GM23338 (cell line): ENCODE measurements at regions not wholly inside any gene's neighbourhood (a gene's known extent, or its start where the extent isn't known, plus 50 kb on each side); places are given as distances from the start of the nearest gene placed in this dataset.

Experiments
- ATAC-seq: fragments of 200-7000 bp; cut with Tn5 transposase; 3 replicates; pipeline ENCODE4 v1.9.1; 2020
- DNase-seq: peaks from one replicate; pipeline ENCODE4 v3.0.0-alpha.2; 2015; ENCODE audit warnings: low spot score
- H2AFZ ChIP-seq: fragments of 200-600 bp; sonication (generic); 2 replicates; pipeline ENCODE4 v1.8.0; 2016; ENCODE audit warnings: antibody characterized with exemption, mild to moderate bottlenecking, moderate library complexity
- H3F3A ChIP-seq: fragments of 200-600 bp; sonication (generic); replicated peaks from 2 replicates; pipeline ENCODE4 v1.8.0; 2017; ENCODE audit warnings: antibody characterized with exemption, mixed run types, low read depth
- H3K27ac ChIP-seq: fragments of 200-600 bp; sonication (generic); 2 replicates; pipeline ENCODE4 v1.6.1; 2016; ENCODE audit warnings: low read depth
- H3K27me3 ChIP-seq: fragments of 200-600 bp; sonication (generic); 2 replicates; pipeline ENCODE4 v1.8.0; 2016; ENCODE audit warnings: mild to moderate bottlenecking, mixed run types, moderate library complexity; ENCODE audit not compliant: insufficient read depth
- H3K36me3 ChIP-seq: fragments of 200-600 bp; sonication (generic); 2 replicates; pipeline ENCODE4 v1.8.0; 2016; ENCODE audit warnings: mild to moderate bottlenecking; ENCODE audit not compliant: insufficient read depth
- H3K4me1 ChIP-seq: fragments of 200-600 bp; sonication (generic); 2 replicates; pipeline ENCODE4 v1.8.0; 2016; ENCODE audit warnings: mild to moderate bottlenecking, moderate library complexity; ENCODE audit not compliant: insufficient read depth
- H3K4me2 ChIP-seq: fragments of 200-600 bp; sonication (generic); 2 replicates; pipeline ENCODE4 v1.7.1; 2017; ENCODE audit warnings: mixed run types
- H3K4me3 ChIP-seq: fragments of 200-600 bp; sonication (generic); 2 replicates; pipeline ENCODE4 v1.6.1; 2016; ENCODE audit warnings: mixed run types
- H3K79me2 ChIP-seq: fragments of 200-600 bp; sonication (generic); replicated peaks from 2 replicates; pipeline ENCODE4 v1.8.0; 2017; ENCODE audit warnings: mild to moderate bottlenecking; ENCODE audit not compliant: insufficient read depth
- H3K9me2 ChIP-seq: fragments of 200-600 bp; sonication (generic); 2 replicates; pipeline ENCODE4 v1.8.0; 2017; ENCODE audit not compliant: insufficient read depth
- H4K20me1 ChIP-seq: fragments of 200-600 bp; sonication (generic); replicated peaks from 2 replicates; pipeline ENCODE4 v1.8.0; 2017; ENCODE audit warnings: mild to moderate bottlenecking; ENCODE audit not compliant: insufficient read depth
- H3K27ac Mint-ChIP-seq: 2 replicates; pipeline ENCODE4 v1.8.0; 2020; ENCODE audit warnings: inconsistent platforms, mild to moderate bottlenecking, moderate library complexity, mixed read lengths
- H3K27me3 Mint-ChIP-seq: 3 replicates; pipeline ENCODE4 v1.8.0; 2022; ENCODE audit warnings: low read depth, mild to moderate bottlenecking, moderate library complexity, mixed read lengths, inconsistent platforms; ENCODE audit not compliant: insufficient read depth, poor library complexity
- H3K36me3 Mint-ChIP-seq: 3 replicates; pipeline ENCODE4 v1.8.0; 2021; ENCODE audit warnings: low read depth, mild to moderate bottlenecking, inconsistent platforms, moderate library complexity, mixed read lengths
- H3K4me1 Mint-ChIP-seq: 3 replicates; pipeline ENCODE4 v1.8.0; 2020; ENCODE audit warnings: mild to moderate bottlenecking, inconsistent platforms, mixed read lengths
- H3K4me3 Mint-ChIP-seq: 3 replicates; pipeline ENCODE4 v1.8.0; 2021; ENCODE audit warnings: moderate library complexity, mild to moderate bottlenecking, inconsistent platforms, mixed read lengths
- H3K9me3 Mint-ChIP-seq: 3 replicates; pipeline ENCODE4 v1.8.0; 2020; ENCODE audit warnings: moderate library complexity, mild to moderate bottlenecking, inconsistent platforms, mixed read lengths
- CREB1 ChIP-seq: fragments of 250-450 bp; sonication (Bioruptor Pico); IDR thresholded peaks from 2 replicates; pipeline ENCODE4 v1.5.0; 2020; ENCODE audit warnings: low read depth, mild to moderate bottlenecking, moderate library complexity
- ETS1 ChIP-seq: IDR thresholded peaks from 2 replicates; pipeline ENCODE4 v1.6.1; 2016; ENCODE audit warnings: antibody characterized with exemption
- EZH2 ChIP-seq: fragments of 200-600 bp; sonication (generic); IDR thresholded peaks from one replicate; pipeline ENCODE4 v1.8.0; 2017; ENCODE audit warnings: antibody characterized with exemption, mild to moderate bottlenecking, low read depth; ENCODE audit not compliant: unreplicated experiment
- EZH2phosphoT487 ChIP-seq: fragments of 200-600 bp; sonication (generic); IDR thresholded peaks from one replicate; pipeline ENCODE4 v1.8.1; 2018; ENCODE audit warnings: antibody characterized with exemption; ENCODE audit not compliant: unreplicated experiment
- JUNB ChIP-seq: IDR thresholded peaks from one replicate; pipeline ENCODE4 v1.6.1; 2016; ENCODE audit warnings: antibody characterized with exemption; ENCODE audit not compliant: unreplicated experiment
- NANOG ChIP-seq: IDR thresholded peaks from 2 replicates; pipeline ENCODE4 v1.6.1; 2016; ENCODE audit warnings: antibody characterized with exemption, borderline replicate concordance
- POLR2AphosphoS5 ChIP-seq: IDR thresholded peaks from 2 replicates; pipeline ENCODE4 v1.6.1; 2016; ENCODE audit warnings: antibody characterized with exemption, low read depth
- ZNF114 ChIP-seq: fragments of 250-450 bp; sonication (Bioruptor Pico); IDR thresholded peaks from 2 replicates; pipeline ENCODE4 v1.5.0; 2020; ENCODE audit warnings: mild to moderate bottlenecking, moderate library complexity
- ZNF331 ChIP-seq: fragments of 250-450 bp; sonication (Bioruptor Pico); IDR thresholded peaks from 2 replicates; pipeline ENCODE4 v1.5.0; 2020; ENCODE audit warnings: low read depth, mild to moderate bottlenecking, moderate library complexity
- ZNF462 ChIP-seq: fragments of 250-450 bp; sonication (Bioruptor Pico); IDR thresholded peaks from 2 replicates; pipeline ENCODE4 v1.5.0; 2020; ENCODE audit warnings: mild to moderate bottlenecking, moderate library complexity

- Histone ChIP-seq H3K36me3 (no peaks in the 10 kb centered on the region), H4K20me1 (no peaks in the 10 kb centered on the region), H3K9me2 (no peaks in the 10 kb centered on the region), H3K27me3 (no peaks in the 10 kb centered on the region), H3F3A (no peaks in the 10 kb centered on the region), H3K4me2 (no peak overlapping the region), H3K79me2 (no peaks in the 10 kb centered on the region), H3K4me1 (peaks cover 12% of the 10 kb centered on the region; the same call in 1 of the 2 replicates), H2AFZ (no peak overlapping the region), H3K27ac (no peak overlapping the region), H3K4me3 (no peak overlapping the region)
- Mint-ChIP-seq H3K4me1 (peaks cover 20% of the 10 kb centered on the region), H3K27me3 (peaks cover 3% of the 10 kb centered on the region), H3K4me3 (no peak overlapping the region), H3K36me3 (no peaks in the 10 kb centered on the region), H3K27ac (no peak overlapping the region), H3K9me3 (no peaks in the 10 kb centered on the region)
- TF ChIP-seq EZH2phosphoT487: no peak
- no peak for TF ChIP-seq ZNF331
- no peak for TF ChIP-seq EZH2
- no peak for TF ChIP-seq ETS1
- TF ChIP-seq ZNF462 (CRISPR knock-in tag): no peak
- no peak for TF ChIP-seq ZNF114
- no peak for TF ChIP-seq NANOG
- TF ChIP-seq POLR2AphosphoS5: no peak
- TF ChIP-seq JUNB: no peak
- TF ChIP-seq CREB1 (CRISPR knock-in tag): no peak
- ATAC-seq: no peak
- no peak for DNase-seq
Measured at GRCh38 chr2:76501641-76502040, 790.9 kb upstream of the GCFC2 start.
